PC-9 (cell line): ENCODE measurements at regions not wholly inside any gene's neighbourhood (a gene's known extent, or its start where the extent isn't known, plus 50 kb on each side); places are given as distances from the start of the nearest gene placed in this dataset.
A peak's percentile ranks its signal among the peaks of the same experiment; 100 is the strongest.

Experiments
- BruUV-seq: library from RNA; stranded (reverse); fragments of 400-500 nt; replicated peaks from 2 replicates; lab custom pipeline; 2021; lab: Mats Ljungman, UMichigan
- CTCF ChIA-PET: fragments of 300-600 bp; sonication (Branson Sonifier 250); formaldehyde crosslinking; loops from one replicate; lab custom pipeline; 2022; ENCODE audit warnings: antibody characterized with exemption; lab: Charles Lee
- POLR2A ChIA-PET: fragments of 300-600 bp; sonication (Branson Sonifier 250); formaldehyde crosslinking; loops from one replicate; lab custom pipeline; 2022; ENCODE audit warnings: antibody characterized with exemption; ENCODE audit not compliant: unreplicated experiment; lab: Charles Lee
- DNase-seq, 2 experiments: peaks; one replicate each; pipeline versions ENCODE4 v3.0.0 to v3.0.0-alpha.2; 2015 to 2022; ENCODE audit warnings: mixed read lengths in 1 of 2
- H2AFZ ChIP-seq: fragments of 200-600 bp; sonication (generic); 2 replicates; pipeline ENCODE4 v1.8.1; 2017; ENCODE audit warnings: antibody characterized with exemption
- H3F3A ChIP-seq: fragments of 200-600 bp; sonication (generic); 2 replicates; pipeline ENCODE4 v1.8.1; 2017; ENCODE audit warnings: antibody characterized with exemption, mild to moderate bottlenecking, low read depth; ENCODE audit not compliant: insufficient read depth
- H3K27ac ChIP-seq: fragments of 200-600 bp; sonication (generic); 2 replicates; pipeline ENCODE4 v1.6.1; 2016; ENCODE audit warnings: mixed run types
- H3K27me3 ChIP-seq: fragments of 200-600 bp; sonication (generic); 2 replicates; pipeline ENCODE4 v1.6.1; 2016; ENCODE audit warnings: low read depth, mixed run types; ENCODE audit not compliant: insufficient read depth
- H3K36me3 ChIP-seq: fragments of 200-600 bp; sonication (generic); 2 replicates; pipeline ENCODE4 v1.6.1; 2016; ENCODE audit warnings: low read depth, mixed run types
- H3K4me1 ChIP-seq: fragments of 200-600 bp; sonication (generic); replicated peaks from 2 replicates; pipeline ENCODE4 v1.6.1; 2016; ENCODE audit warnings: mixed run types; ENCODE audit not compliant: insufficient read depth
- H3K4me2 ChIP-seq: fragments of 200-600 bp; sonication (generic); 2 replicates; pipeline ENCODE4 v1.6.1; 2017; ENCODE audit warnings: mixed run types
- H3K4me3 ChIP-seq: fragments of 200-600 bp; sonication (generic); 2 replicates; pipeline ENCODE4 v1.6.1; 2016; ENCODE audit warnings: mixed run types
- H3K79me2 ChIP-seq: fragments of 200-600 bp; sonication (generic); 2 replicates; pipeline ENCODE4 v1.6.1; 2017; ENCODE audit warnings: low read depth, mixed run types
- H3K9me2 ChIP-seq: fragments of 200-600 bp; sonication (generic); 2 replicates; pipeline ENCODE4 v1.8.1; 2017; ENCODE audit warnings: mild to moderate bottlenecking; ENCODE audit not compliant: insufficient read depth
- H3K9me3 ChIP-seq: fragments of 200-600 bp; sonication (generic); 2 replicates; pipeline ENCODE4 v1.8.1; 2016; ENCODE audit warnings: low read depth; ENCODE audit not compliant: insufficient read depth
- H4K20me1 ChIP-seq: fragments of 200-600 bp; sonication (generic); 2 replicates; pipeline ENCODE4 v1.8.1; 2017; ENCODE audit not compliant: insufficient read depth
- EZH2 ChIP-seq: fragments of 200-600 bp; sonication (generic); IDR thresholded peaks from 2 replicates; pipeline ENCODE4 v1.8.0; 2017; ENCODE audit warnings: antibody characterized with exemption, low read depth
- intact Hi-C: fragments of 100-400 bp; cut with micrococcal nuclease; formaldehyde crosslinking; loops from one replicate; pipeline ENCODE4 v1.10.0; 2022; ENCODE audit not compliant: unreplicated experiment
- TF ChIP-seq, protein P1 (sequence below): fragments of 200-600 bp; sonication (generic); conservative IDR thresholded peaks from 2 replicates; pipeline ENCODE4 v1.6.1; 2017; ENCODE audit warnings: mixed run types, antibody characterized with exemption, mild to moderate bottlenecking, moderate library complexity

DNA sequence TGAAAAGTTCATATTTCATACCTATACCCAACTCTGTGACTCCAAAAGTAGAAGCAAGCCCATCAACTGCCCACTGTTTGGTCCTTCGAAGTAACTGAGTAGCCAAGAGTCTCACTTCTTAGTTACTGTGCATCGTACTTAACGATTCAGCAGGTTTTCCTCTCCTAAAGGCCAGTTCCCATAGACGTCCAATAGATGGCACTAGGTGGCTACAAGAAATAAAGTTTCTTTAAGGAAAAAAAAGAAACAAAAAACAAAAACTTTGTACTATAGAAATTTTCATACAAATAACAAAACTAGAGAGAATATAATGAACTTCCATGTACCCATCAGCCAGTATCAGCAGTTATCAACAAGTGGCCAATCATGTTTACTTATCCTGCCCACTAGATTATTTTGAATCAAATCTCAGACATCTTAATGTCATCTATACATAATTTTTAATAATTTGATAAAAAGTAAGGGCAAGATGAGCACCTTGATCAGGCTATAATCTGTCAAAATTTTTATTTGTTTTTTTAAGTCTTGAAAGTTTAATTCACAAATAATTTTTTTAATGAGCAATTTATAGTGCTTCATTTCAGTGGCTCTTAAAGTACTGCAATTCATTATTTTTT, 63.8 kb upstream of the ACP3 start:
- no peak overlapping the region for H3K4me2 ChIP-seq
- peaks cover 20% of the 10 kb centered on the region; the same call in 1 of the 2 replicates for H3F3A ChIP-seq
- DNase-seq, result peak; percentile 16 to 56
- ChIA-PET POLR2A (no interaction called here), CTCF (no interaction called here)
- no peak overlapping the region for H3K27ac ChIP-seq
- H3K4me3 ChIP-seq, result no peak overlapping the region
- no TSS peak for BruUV-seq
- no peaks in the 10 kb centered on the region for H3K36me3 ChIP-seq
- H3K4me1 ChIP-seq, result peaks cover 34% of the 10 kb centered on the region
- no peaks in the 10 kb centered on the region for H4K20me1 ChIP-seq
- H3K27me3 ChIP-seq, result no peaks in the 10 kb centered on the region
- intact Hi-C loops, result loop anchor here (1.0 to 10.0 kb wide), 4 partner anchors 90 to 1131 kb away; no protein-coding TSS in a partner anchor
- no peak for TF ChIP-seq EZH2
- TF ChIP-seq, protein P1, sequence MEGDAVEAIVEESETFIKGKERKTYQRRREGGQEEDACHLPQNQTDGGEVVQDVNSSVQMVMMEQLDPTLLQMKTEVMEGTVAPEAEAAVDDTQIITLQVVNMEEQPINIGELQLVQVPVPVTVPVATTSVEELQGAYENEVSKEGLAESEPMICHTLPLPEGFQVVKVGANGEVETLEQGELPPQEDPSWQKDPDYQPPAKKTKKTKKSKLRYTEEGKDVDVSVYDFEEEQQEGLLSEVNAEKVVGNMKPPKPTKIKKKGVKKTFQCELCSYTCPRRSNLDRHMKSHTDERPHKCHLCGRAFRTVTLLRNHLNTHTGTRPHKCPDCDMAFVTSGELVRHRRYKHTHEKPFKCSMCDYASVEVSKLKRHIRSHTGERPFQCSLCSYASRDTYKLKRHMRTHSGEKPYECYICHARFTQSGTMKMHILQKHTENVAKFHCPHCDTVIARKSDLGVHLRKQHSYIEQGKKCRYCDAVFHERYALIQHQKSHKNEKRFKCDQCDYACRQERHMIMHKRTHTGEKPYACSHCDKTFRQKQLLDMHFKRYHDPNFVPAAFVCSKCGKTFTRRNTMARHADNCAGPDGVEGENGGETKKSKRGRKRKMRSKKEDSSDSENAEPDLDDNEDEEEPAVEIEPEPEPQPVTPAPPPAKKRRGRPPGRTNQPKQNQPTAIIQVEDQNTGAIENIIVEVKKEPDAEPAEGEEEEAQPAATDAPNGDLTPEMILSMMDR, result peak; percentile 83
- H3K79me2 ChIP-seq, result no peaks in the 10 kb centered on the region
- no peaks in the 10 kb centered on the region for H3K9me3 ChIP-seq
- H2AFZ ChIP-seq, result no peak overlapping the region
- no peaks in the 10 kb centered on the region for H3K9me2 ChIP-seq

DNA sequence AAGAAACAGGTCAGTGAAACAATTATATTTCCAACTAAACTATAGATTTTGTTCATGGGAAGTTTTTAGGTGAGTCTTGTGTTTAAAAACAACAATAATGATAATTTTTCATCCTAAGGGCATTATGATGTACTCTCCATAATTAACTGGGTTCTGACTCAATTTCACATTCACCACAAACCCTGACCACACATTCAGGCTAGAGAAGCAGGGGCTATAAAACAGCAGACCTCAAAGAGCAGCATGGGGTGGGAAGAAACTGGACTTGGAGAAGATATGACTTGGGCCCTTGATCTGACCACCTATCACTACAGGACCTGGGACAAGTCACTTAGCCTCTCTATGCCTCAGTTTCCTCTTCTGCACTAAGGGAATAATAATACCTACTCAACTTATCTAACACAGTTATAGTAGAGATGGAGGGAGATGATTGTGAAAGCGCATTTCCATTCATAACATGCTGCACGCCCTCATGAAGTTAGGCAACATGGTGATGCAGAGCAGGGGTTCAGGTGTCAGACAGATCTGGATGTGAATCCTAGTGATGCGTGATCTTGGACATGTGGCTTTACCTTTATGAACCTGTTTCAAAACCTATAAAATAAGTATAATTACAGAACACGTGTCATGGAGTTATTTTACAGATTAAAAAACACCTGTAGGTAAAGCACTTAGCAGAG, 63.0 kb upstream of the ACP3 start:
- POLR2A ChIA-PET, result no interaction called here
- no TSS peak for BruUV-seq
- Histone ChIP-seq H4K20me1 (no peaks in the 10 kb centered on the region), H3K9me3 (no peaks in the 10 kb centered on the region), H3K27me3 (no peaks in the 10 kb centered on the region), H3K36me3 (no peaks in the 10 kb centered on the region), H3F3A (peaks cover 20% of the 10 kb centered on the region; the same call in 1 of the 2 replicates), H3K9me2 (no peaks in the 10 kb centered on the region), H3K79me2 (no peaks in the 10 kb centered on the region), H3K4me3 (no peak overlapping the region), H3K27ac (peak overlapping the region; percentile 76), H3K4me1 (peaks cover 34% of the 10 kb centered on the region), H3K4me2 (peak overlapping the region; percentile 54), H2AFZ (no peak overlapping the region)
- intact Hi-C loops, result loop anchor here (10.0 kb wide), 2 partner anchors 391 to 1131 kb away; no protein-coding TSS in a partner anchor
- CTCF ChIA-PET, result interaction anchor here (1.4 kb wide), 1 partner anchor 90 kb away, joined by 5 read pairs; no protein-coding TSS in a partner anchor
- TF ChIP-seq EZH2, result no peak
- TF ChIP-seq, protein P1, result no peak
- no peak for DNase-seq

DNA sequence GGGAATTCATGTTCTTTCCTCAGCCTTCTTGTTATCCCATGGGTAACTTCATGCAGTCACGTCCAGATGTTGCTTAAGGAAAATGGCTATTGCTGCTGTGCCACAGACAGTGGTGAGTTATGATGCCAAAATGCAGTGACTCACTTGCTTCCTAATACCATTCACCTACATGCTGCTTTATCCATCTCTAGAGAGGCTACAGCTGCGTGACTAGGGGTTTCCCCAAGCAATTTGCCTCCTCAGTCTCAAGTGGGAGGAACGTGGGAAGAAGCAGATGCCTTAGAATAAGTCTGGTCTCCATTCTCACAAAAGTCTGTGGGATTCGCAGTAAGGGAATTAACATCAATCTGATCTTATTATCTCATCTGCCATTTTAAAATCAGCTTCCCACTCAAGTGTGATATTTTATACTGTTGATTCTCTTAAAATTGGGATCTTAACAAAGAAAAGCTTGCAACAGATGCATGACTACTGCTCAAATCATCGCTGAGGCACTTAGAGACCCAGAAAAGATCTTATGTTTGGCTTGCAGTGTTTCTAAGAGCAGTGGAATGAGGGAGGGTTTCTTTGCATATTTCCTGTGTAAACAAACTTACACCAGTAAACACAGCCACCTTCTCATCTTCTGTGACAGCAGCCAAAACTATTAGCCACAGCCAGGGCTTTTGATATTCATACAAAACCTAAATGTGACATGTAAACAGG, 62.0 kb upstream of the ACP3 start:
- no peaks in the 10 kb centered on the region for H3K79me2 ChIP-seq
- H3K4me3 ChIP-seq, result no peak overlapping the region
- H3K36me3 ChIP-seq, result no peaks in the 10 kb centered on the region
- H3K9me3 ChIP-seq, result no peaks in the 10 kb centered on the region
- peak overlapping the region; percentile 76 for H3K27ac ChIP-seq
- ChIA-PET CTCF (interaction anchor here (0.7 to 1.4 kb wide), 4 partner anchors 62 to 94 kb away, joined by 3 to 5 read pairs (median 4); partner anchors contain the start of gene ACP3), POLR2A (no interaction called here)
- TF ChIP-seq, protein P1, result no peak
- TF ChIP-seq EZH2, result no peak
- peak; percentile 10 to 87 for DNase-seq
- peak overlapping the region; percentile 63; the same call in 1 of the 2 replicates for H2AFZ ChIP-seq
- intact Hi-C loops, result loop anchor here (10.0 kb wide), 2 partner anchors 390 to 1130 kb away; no protein-coding TSS in a partner anchor
- no peaks in the 10 kb centered on the region for H4K20me1 ChIP-seq
- no peaks in the 10 kb centered on the region for H3K9me2 ChIP-seq
- peak overlapping the region; percentile 54 for H3K4me2 ChIP-seq
- H3K4me1 ChIP-seq, result peaks cover 34% of the 10 kb centered on the region
- peaks cover 20% of the 10 kb centered on the region; the same call in 1 of the 2 replicates for H3F3A ChIP-seq
- no peaks in the 10 kb centered on the region for H3K27me3 ChIP-seq
- BruUV-seq, result no TSS peak
